ENCODE measurements at regions not wholly inside any gene's neighbourhood (a gene's known extent, or its start where the extent isn't known, plus 50 kb on each side); places are given as distances from the start of the nearest gene placed in this dataset.

DNA sequence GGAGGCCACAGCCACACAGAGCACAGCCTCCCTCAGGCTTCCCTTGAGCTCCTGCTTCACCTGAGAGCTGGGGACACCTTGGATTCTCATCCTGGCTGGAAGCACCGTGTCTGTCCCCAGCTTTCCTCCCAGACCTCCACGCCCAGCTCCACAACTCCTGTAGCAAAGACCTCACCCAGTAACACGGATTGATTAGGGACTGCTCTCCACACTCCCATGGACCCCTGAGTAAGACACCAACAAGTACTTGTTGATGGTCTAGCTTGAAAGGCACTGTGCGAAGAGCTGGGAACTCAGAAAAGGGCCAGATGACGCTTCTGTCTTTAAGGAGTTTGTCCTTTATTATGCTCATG lies 109.6 kb downstream of the DLL1 start:
- no peaks in the 10 kb centered on the region for H3K36me3 ChIP-seq
- H3K4me1 ChIP-seq = no peaks in the 10 kb centered on the region
- intact Hi-C loops (cut with DNase I) = no loop called here
- TF ChIP-seq, protein P1, sequence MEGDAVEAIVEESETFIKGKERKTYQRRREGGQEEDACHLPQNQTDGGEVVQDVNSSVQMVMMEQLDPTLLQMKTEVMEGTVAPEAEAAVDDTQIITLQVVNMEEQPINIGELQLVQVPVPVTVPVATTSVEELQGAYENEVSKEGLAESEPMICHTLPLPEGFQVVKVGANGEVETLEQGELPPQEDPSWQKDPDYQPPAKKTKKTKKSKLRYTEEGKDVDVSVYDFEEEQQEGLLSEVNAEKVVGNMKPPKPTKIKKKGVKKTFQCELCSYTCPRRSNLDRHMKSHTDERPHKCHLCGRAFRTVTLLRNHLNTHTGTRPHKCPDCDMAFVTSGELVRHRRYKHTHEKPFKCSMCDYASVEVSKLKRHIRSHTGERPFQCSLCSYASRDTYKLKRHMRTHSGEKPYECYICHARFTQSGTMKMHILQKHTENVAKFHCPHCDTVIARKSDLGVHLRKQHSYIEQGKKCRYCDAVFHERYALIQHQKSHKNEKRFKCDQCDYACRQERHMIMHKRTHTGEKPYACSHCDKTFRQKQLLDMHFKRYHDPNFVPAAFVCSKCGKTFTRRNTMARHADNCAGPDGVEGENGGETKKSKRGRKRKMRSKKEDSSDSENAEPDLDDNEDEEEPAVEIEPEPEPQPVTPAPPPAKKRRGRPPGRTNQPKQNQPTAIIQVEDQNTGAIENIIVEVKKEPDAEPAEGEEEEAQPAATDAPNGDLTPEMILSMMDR (IDR thresholded peaks at IDR 0.05) = no peak
- no peak overlapping the region for H3K4me3 ChIP-seq
- no peaks in the 10 kb centered on the region for H3K9me3 ChIP-seq
- no peak for DNase-seq (ENCODE audit: low spot score in 2 of 2)
- H3K27ac ChIP-seq = no peak overlapping the region
- H3K27me3 ChIP-seq = no peaks in the 10 kb centered on the region

DNA sequence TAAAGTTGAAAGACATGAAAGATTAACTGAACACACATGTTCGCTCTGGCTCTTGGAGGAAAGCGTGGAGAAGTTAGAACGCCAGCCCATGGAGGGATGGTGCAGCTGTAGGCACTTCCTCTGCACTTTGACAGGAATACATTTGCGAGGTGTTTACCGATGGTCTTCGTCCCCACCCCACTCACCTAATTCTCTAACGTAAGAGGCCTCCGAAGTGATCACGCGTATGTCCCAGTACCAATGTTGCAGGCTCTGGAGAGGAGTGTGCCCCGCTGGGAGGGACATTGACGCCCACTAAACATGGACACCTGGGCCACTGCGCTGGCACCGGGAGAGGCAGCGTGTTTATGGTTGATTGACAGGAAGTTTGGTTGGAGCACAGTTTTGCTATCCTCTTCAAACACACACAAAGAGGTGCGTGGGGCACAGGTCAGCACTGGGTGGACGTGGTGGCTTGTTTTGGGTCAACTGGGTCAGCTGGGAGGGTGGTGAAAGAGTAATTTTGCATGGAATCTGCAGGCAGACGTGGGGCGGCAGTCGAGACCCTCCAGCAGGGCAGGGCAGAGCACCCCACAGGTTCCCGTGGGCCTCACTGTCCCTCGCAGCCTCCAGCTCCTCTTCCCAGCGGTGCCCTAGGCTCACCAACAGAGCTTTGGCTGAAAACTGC lies 110.1 kb downstream of the DLL1 start:
- intact Hi-C loops (cut with DNase I) = no loop called here
- Histone ChIP-seq H3K27ac (no peak overlapping the region), H3K9me3 (no peaks in the 10 kb centered on the region), H3K4me1 (no peaks in the 10 kb centered on the region), H3K27me3 (no peaks in the 10 kb centered on the region), H3K4me3 (no peak overlapping the region), H3K36me3 (no peaks in the 10 kb centered on the region)
- no peak for DNase-seq (ENCODE audit: low spot score in 2 of 2)
- TF ChIP-seq, protein P1 (IDR thresholded peaks at IDR 0.05) = no peak

DNA sequence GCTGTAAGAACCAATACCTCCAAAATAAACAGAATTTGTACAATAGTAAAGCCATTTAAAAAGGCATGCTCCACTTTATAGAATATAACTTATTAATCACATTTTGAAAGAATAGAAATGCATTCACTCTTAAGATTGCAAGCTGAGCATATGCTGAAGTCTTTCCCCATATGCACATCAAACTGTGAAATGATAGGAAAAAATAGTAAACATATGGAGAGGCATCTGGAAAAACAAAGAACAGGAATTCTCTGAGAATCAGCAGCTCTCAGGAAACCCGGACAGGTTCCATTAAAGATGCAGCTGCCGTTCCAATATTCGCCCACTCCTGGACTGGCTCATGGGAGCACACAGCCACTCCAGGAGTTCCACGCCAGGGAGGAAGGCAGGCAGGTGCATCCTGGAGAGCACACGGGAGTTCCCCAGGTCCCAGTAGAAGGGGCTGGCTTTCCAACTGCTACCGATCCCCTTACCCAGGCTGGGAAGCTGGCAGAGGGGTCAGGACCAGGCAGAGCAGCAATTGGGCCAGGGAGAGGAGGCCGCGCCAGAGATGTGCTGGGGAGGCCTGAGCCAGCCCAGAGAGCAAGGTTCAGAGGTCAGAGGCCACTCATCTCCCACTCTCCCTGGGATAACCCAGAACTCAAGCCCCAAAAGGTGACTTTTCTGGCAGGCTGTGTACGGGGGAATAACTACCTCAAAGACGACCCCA lies 111.1 kb downstream of the DLL1 start:
- Histone ChIP-seq H3K36me3 (no peaks in the 10 kb centered on the region), H3K4me1 (no peaks in the 10 kb centered on the region), H3K4me3 (no peak overlapping the region), H3K9me3 (no peaks in the 10 kb centered on the region), H3K27me3 (no peaks in the 10 kb centered on the region), H3K27ac (no peak overlapping the region)
- intact Hi-C loops (cut with DNase I) = no loop called here
- DNase-seq (ENCODE audit: low spot score in 2 of 2) = no peak
- TF ChIP-seq, protein P1 (IDR thresholded peaks at IDR 0.05) = no peak

DNA sequence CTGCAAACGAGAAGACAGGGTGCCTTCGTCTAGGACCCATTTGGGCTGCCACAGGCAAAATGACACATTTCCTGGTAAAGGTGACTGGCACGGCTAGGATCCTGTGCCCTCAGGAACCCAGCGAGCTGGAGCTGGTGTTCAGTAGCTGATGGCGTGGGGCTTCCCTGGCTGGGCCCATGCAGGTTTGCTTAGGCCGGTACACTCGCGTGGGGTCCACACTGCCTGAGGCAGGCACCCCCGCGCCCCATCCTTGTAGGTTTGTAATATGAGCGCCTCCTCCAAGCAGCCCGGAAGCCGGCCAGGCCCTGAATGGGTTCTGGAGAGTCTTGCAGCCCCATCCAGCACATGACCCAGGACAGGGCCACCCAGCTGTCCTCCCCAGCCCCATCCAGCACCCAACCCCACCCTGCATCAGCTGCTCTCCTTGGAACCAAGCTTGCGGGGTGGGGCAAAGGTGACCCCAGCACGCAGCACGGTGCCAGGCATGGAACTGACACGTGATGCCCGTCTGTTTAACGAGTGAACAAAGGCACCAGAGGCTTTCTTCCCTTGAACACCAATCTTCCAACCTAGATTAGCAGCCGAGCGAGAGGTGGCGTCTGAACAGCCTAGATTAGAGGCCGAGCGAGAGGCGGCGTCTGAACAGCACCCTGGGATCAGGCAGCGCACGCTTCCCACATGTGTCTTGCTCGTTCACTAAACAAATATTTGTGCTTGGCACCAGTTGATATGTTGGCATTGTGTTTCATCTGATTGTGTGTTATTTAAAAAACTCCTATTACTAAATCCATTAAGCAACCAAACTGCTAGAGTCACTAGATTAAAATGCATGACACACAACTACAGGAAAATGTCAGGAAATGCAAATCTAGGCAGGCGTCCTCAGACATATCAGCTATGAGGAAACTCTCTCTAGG lies 112.1 kb downstream of the DLL1 start:
- Histone ChIP-seq H3K36me3 (no peaks in the 10 kb centered on the region), H3K9me3 (no peaks in the 10 kb centered on the region), H3K27ac (no peak overlapping the region), H3K4me1 (no peaks in the 10 kb centered on the region), H3K27me3 (no peaks in the 10 kb centered on the region), H3K4me3 (no peak overlapping the region)
- intact Hi-C loops (cut with DNase I) = no loop called here
- DNase-seq (ENCODE audit: low spot score in 2 of 2) = peak in 1 of 2 donors; percentile 52
- TF ChIP-seq, protein P1 (IDR thresholded peaks at IDR 0.05) = no peak

DNA sequence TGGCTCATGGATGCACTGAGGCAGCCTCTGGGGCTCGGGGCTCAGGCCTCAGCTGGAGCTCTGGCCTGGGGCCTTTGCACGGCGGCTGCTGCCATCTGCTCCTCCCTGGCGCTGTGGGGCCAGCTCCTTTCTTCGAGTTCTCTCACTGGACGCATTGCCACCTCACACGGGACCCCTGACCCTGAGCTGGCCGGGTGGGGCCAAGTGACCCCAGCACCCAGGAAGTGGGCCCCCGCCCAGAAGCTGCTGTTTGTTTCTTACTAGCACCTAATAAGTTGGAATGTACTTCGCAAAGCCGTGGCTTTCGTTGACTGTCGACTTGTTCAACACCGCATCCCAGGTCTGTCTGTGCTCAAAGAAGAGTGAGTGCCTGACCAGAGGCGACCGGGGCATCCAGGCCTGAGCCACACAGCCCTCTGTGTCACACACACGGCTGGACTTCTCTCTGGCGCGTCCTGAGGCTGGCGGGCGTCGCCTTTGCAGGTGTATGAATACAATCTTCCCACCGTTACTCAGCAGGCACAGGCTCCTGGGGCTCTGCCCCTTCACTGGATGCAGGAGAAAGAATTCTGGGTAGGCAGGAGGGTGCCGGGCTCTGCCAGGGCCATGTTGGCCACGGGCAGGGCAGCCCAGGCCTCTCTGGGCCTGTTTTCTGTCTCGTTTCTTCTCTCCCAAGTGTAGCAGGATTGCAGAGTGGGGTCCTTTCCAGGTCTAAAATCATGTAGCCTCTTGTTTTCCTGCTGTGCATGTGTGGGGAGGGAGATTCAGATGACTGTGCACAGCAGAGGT lies 112.9 kb downstream of the DLL1 start:
- DNase-seq (ENCODE audit: low spot score in 2 of 2) = no peak
- H3K27me3 ChIP-seq = no peaks in the 10 kb centered on the region
- intact Hi-C loops (cut with DNase I) = no loop called here
- no peaks in the 10 kb centered on the region for H3K36me3 ChIP-seq
- H3K4me3 ChIP-seq = no peak overlapping the region
- no peak overlapping the region for H3K27ac ChIP-seq
- no peaks in the 10 kb centered on the region for H3K9me3 ChIP-seq
- TF ChIP-seq, protein P1 (IDR thresholded peaks at IDR 0.05) = no peak
- no peaks in the 10 kb centered on the region for H3K4me1 ChIP-seq
